Astrocyte (in vitro differentiated cells and primary cell): ENCODE measurements at regions not wholly inside any gene's neighbourhood (a gene's known extent, or its start where the extent isn't known, plus 50 kb on each side); places are given as distances from the start of the nearest gene placed in this dataset.

Source experiments
- EZH2 ChIP-seq: IDR thresholded peaks from 2 replicates; pipeline ENCODE4 v1.6.1; 2012; ENCODE audit warnings: mild to moderate bottlenecking, low read length, inconsistent platforms; ENCODE audit not compliant: insufficient read depth
- TF ChIP-seq, protein P1 (sequence below): IDR thresholded peaks from 2 replicates; pipeline ENCODE4 v1.5.1; 2011; ENCODE audit warnings: low read depth, mild to moderate bottlenecking, inconsistent platforms, low read length, moderate library complexity; ENCODE audit not compliant: insufficient read depth

DNA sequence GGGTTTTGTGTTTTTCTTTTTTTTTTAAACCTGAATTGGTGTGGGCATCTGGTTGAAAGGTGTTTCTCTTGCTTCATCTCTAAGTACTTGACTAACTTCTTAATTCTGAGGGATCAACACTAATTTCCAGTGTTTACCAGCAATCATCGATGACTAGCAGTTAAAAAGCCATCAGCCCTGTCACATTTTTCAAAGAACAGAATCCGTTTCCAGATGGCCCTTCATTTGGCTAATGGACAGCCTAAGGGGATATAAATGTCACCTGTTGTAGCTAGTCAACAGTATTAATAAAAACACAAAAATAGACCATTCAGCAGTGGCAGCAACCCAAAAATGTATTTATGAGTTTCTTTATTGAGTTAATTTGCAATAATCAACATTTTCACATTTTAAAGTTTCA is 1076.5 kb downstream of the MAT2B start:
- TF ChIP-seq, protein P1, sequence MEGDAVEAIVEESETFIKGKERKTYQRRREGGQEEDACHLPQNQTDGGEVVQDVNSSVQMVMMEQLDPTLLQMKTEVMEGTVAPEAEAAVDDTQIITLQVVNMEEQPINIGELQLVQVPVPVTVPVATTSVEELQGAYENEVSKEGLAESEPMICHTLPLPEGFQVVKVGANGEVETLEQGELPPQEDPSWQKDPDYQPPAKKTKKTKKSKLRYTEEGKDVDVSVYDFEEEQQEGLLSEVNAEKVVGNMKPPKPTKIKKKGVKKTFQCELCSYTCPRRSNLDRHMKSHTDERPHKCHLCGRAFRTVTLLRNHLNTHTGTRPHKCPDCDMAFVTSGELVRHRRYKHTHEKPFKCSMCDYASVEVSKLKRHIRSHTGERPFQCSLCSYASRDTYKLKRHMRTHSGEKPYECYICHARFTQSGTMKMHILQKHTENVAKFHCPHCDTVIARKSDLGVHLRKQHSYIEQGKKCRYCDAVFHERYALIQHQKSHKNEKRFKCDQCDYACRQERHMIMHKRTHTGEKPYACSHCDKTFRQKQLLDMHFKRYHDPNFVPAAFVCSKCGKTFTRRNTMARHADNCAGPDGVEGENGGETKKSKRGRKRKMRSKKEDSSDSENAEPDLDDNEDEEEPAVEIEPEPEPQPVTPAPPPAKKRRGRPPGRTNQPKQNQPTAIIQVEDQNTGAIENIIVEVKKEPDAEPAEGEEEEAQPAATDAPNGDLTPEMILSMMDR, result no peak
- TF ChIP-seq EZH2, result no peak
